ENCODE measurements at regions not wholly inside any gene's neighbourhood (a gene's known extent, or its start where the extent isn't known, plus 50 kb on each side); places are given as distances from the start of the nearest gene placed in this dataset.

DNA sequence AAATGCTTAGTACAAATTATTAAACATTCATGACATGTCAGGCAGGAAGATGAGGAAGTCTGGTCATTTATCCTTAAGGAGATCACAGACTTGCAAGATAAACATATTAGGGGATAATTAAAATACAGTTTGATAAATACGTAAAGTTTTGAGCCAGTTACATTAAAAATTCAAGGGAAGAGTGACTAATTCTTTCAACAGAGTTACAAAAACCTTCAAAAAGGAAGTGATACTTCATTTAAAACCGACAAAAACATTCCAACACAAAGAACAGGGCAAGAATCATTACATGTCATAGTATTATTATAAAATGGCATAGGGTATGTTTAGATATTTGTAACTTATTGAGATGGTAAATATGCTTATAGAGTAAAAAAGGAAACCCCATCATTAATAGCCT, 636.0 kb downstream of the NR4A2 start:
- no peak for DNase-seq (ENCODE audit: low read depth)
- TF ChIP-seq, protein P1, sequence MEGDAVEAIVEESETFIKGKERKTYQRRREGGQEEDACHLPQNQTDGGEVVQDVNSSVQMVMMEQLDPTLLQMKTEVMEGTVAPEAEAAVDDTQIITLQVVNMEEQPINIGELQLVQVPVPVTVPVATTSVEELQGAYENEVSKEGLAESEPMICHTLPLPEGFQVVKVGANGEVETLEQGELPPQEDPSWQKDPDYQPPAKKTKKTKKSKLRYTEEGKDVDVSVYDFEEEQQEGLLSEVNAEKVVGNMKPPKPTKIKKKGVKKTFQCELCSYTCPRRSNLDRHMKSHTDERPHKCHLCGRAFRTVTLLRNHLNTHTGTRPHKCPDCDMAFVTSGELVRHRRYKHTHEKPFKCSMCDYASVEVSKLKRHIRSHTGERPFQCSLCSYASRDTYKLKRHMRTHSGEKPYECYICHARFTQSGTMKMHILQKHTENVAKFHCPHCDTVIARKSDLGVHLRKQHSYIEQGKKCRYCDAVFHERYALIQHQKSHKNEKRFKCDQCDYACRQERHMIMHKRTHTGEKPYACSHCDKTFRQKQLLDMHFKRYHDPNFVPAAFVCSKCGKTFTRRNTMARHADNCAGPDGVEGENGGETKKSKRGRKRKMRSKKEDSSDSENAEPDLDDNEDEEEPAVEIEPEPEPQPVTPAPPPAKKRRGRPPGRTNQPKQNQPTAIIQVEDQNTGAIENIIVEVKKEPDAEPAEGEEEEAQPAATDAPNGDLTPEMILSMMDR (IDR thresholded peaks at IDR 0.05; ENCODE audit: insufficient read depth, low read length) = no peak
- H3K4me3 ChIP-seq (ENCODE audit: low read depth, low read length) = no peak overlapping the region

DNA sequence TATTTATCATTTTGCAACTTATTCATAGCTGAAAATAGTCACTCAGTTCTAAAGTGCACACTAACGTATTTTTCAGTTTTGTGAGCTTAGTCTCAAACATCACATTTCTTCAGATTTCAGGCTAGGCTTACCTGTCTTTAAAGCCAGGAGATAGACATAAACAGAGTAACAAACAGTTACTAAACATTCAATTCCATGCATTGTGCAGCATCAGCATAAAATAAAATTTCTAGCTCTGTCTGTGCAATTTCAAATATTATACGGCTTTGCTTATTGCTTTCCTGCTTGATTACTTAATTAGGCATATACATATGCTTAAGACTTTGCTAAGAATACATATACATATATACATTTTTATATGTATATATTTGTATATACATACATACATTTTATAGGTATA, 637.0 kb downstream of the NR4A2 start:
- TF ChIP-seq, protein P1 (IDR thresholded peaks at IDR 0.05; ENCODE audit: insufficient read depth, low read length) = no peak

DNA sequence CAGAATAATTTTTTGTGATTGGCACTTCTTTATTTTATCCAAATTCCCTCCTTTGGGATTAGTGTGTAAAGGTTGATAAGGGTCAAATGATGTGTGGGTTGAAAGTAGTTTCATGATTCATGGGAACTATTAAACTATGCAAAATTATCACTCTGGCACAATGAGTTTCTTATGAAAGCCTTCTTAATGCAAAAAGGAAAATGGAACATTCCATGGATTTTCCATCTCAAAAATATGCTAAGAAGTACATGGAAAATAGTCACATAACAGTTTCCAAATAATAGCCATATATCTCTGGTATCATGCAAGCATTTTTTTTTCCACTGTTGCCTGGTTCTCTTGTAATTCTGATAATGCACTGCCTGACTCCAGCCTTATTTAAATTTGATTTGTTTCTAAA, 639.7 kb downstream of the NR4A2 start:
- H3K4me3 ChIP-seq (ENCODE audit: low read depth, low read length) = no peak overlapping the region
- DNase-seq (ENCODE audit: low read depth) = no peak
- TF ChIP-seq, protein P1 (IDR thresholded peaks at IDR 0.05; ENCODE audit: insufficient read depth, low read length) = no peak

More for the DNA sequence above, 637.0 kb downstream of the NR4A2 start:
- DNase-seq (ENCODE audit: low read depth) = no peak
- H3K4me3 ChIP-seq (ENCODE audit: low read depth, low read length) = no peak overlapping the region

DNA sequence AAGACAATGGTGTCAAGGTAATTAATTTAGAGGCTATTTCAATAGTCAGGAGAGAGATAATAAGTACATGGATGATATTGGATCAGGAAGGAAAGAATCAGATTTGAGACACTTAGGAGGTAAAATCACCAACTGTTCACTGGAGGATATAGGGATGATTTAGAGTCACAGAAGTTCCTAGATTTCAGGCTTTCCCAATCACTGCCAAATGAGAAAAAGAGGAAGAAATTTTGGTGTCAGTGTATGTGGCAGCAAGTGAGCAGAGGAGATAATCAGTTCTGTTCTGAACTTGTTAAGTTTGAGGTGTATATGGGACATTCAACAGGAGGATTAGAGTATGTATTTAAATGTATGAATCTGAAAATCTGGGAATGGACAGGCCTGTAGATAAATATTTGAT, 640.4 kb downstream of the NR4A2 start:
- TF ChIP-seq, protein P1 (IDR thresholded peaks at IDR 0.05; ENCODE audit: insufficient read depth, low read length) = no peak
- DNase-seq (ENCODE audit: low read depth) = no peak

DNA sequence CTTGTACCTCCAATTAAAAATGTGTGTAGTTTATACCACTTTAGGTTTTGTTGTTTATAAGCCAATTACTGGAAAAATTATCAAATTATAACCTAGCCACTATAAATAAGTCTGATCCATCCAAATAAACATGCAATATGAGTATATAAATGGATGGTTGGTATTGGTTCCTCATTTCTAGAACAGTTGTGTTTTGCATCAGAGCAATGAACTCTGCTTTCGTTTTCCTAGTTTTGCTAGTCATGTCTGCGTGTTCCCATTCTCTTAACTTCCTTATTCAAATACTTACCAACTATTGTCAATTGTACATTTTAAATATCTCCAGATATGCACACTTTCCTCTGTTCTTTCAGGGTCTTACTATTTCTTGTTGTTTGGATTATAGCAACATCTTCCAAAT, 641.7 kb downstream of the NR4A2 start:
- TF ChIP-seq, protein P1 (IDR thresholded peaks at IDR 0.05; ENCODE audit: insufficient read depth, low read length) = no peak
- no peak for DNase-seq (ENCODE audit: low read depth)
- no peak overlapping the region for H3K4me3 ChIP-seq (ENCODE audit: low read depth, low read length)

More for the DNA sequence above, 640.4 kb downstream of the NR4A2 start:
- no peak overlapping the region for H3K4me3 ChIP-seq (ENCODE audit: low read depth, low read length)

DNA sequence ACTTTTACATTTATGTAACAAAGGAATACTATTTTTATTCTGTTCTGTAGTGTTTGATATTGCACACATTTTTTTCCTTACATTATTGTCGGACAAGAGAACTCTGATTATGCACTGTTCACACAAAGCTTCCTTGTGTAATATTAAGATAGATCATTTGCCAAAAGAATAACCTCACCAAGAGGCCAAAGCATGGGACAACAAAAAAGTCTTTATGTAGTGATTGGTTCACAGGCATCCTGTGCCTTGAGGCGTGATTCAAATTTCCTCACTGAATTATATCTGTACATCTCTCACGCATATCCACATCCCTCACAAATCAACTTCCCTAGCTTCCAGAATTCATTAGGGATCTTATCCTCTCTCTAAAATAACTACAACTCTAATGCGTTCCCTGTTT, 642.7 kb downstream of the NR4A2 start:
- TF ChIP-seq, protein P1 (IDR thresholded peaks at IDR 0.05; ENCODE audit: insufficient read depth, low read length) = no peak
- no peak for DNase-seq (ENCODE audit: low read depth)
- no peak overlapping the region for H3K4me3 ChIP-seq (ENCODE audit: low read depth, low read length)

DNA sequence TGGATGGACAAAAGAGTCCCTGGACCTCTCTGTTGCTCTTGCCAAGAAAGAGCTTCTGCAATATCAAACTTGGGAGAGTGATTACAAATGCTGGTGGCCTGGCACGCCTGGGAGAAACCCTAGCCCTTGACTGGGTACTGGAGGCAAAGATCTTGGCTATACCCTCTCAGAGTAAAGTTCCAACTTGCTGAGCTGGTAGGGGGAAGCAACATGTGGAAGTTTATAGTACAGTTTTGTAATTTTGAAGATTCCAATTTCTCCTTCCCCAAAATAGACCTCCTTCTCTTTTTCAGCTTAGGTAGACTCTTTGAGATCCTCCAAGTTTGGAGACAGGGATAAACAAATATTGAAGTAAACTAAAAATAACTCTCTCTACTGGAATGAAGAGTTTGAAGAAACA, 645.3 kb downstream of the NR4A2 start:
- DNase-seq (ENCODE audit: low read depth) = no peak
- TF ChIP-seq, protein P1 (IDR thresholded peaks at IDR 0.05; ENCODE audit: insufficient read depth, low read length) = no peak
- H3K4me3 ChIP-seq (ENCODE audit: low read depth, low read length) = no peak overlapping the region
